ENCODE measurements at regions not wholly inside any gene's neighbourhood (a gene's known extent, or its start where the extent isn't known, plus 50 kb on each side); places are given as distances from the start of the nearest gene placed in this dataset.

DNA sequence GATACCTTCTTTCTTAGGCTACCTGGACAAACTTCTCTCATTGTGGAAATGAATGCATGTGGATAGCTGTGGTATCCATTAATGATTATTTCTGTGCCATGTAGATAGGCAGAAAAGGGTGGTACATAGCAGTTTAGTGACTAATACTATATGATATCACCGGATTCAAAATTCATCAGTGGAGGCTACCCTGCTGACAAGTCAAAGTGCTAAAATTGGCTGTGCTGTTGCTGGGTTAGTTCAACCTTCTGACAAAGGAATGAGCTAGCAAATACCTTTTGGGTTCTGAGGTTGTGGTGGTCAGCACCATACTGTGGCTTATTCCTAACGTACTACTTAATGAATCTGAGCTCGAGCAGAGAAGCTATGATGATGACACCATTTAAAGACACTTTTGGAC, 109.1 kb downstream of the TFAP2B start:
- ATAC-seq: no peak
- H3K4me3 Mint-ChIP-seq: no peak overlapping the region
- intact Hi-C loops (cut with micrococcal nuclease): no loop called here
- TF ChIP-seq, protein P1, sequence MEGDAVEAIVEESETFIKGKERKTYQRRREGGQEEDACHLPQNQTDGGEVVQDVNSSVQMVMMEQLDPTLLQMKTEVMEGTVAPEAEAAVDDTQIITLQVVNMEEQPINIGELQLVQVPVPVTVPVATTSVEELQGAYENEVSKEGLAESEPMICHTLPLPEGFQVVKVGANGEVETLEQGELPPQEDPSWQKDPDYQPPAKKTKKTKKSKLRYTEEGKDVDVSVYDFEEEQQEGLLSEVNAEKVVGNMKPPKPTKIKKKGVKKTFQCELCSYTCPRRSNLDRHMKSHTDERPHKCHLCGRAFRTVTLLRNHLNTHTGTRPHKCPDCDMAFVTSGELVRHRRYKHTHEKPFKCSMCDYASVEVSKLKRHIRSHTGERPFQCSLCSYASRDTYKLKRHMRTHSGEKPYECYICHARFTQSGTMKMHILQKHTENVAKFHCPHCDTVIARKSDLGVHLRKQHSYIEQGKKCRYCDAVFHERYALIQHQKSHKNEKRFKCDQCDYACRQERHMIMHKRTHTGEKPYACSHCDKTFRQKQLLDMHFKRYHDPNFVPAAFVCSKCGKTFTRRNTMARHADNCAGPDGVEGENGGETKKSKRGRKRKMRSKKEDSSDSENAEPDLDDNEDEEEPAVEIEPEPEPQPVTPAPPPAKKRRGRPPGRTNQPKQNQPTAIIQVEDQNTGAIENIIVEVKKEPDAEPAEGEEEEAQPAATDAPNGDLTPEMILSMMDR (IDR thresholded peaks at IDR 0.05): no peak
- ChIA-PET POLR2A (interaction anchor here (0.5 kb wide), 1 partner anchor 49 kb away, joined by 3 read pairs; no protein-coding TSS in a partner anchor), CTCF (no interaction called here)
- no peaks in the 10 kb centered on the region for H3K4me1 Mint-ChIP-seq (ENCODE audit: low read depth)
- DNase-seq: no peak
- no peaks in the 10 kb centered on the region for H3K36me3 Mint-ChIP-seq (ENCODE audit: low read depth)
- H3K27ac Mint-ChIP-seq: no peak overlapping the region
- H3K9me3 Mint-ChIP-seq: peaks cover 4% of the 10 kb centered on the region
- H3K27me3 Mint-ChIP-seq: no peaks in the 10 kb centered on the region

DNA sequence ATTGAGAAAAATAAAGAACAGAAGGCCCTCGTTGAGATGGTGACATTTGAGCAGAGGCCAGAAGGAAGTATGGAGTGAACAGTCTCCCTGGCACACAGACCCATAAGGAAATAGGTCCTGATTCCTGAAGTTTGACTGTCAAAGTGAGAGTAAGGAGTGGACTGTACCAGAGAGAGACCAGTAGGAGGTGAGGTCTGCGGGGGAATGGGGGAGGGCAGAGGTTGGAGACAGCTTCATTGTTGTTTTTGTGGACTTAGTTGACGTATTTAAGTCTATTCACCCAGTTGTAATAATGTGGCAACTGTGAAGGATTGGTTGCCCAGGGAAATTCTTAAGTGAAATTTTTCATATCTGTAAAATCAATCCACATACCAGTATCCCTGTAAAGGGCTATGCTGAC, 110.7 kb downstream of the TFAP2B start:
- no peak overlapping the region for H3K27ac Mint-ChIP-seq
- no peak for DNase-seq
- TF ChIP-seq, protein P1 (IDR thresholded peaks at IDR 0.05): no peak
- no peaks in the 10 kb centered on the region for H3K9me3 Mint-ChIP-seq
- no peak for ATAC-seq
- H3K4me3 Mint-ChIP-seq: no peak overlapping the region
- ChIA-PET POLR2A (no interaction called here), CTCF (no interaction called here)
- no peaks in the 10 kb centered on the region for H3K4me1 Mint-ChIP-seq (ENCODE audit: low read depth)
- no peaks in the 10 kb centered on the region for H3K36me3 Mint-ChIP-seq (ENCODE audit: low read depth)
- no peaks in the 10 kb centered on the region for H3K27me3 Mint-ChIP-seq
- intact Hi-C loops (cut with micrococcal nuclease): no loop called here

DNA sequence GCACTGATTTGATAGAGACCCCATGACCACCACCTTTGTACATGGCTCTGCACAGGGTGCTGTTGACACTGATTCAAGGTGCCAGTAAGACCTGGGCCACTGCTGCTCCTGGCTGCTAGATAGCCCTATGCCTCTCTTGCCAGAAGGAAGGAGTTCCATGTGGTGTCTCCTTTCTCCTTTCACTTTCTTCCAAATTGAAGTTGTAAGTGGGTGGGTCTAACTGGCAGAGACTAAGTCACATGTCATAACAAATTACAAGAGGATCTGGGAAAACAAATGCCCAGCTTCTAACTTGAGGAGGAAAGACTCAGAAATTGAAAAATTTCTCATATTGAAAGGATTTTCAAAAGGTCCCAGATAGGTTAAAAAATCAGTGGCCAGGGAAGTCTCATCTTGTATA, 116.8 kb downstream of the TFAP2B start:
- intact Hi-C loops (cut with micrococcal nuclease): no loop called here
- no peak for DNase-seq
- no peaks in the 10 kb centered on the region for H3K27me3 Mint-ChIP-seq

DNA sequence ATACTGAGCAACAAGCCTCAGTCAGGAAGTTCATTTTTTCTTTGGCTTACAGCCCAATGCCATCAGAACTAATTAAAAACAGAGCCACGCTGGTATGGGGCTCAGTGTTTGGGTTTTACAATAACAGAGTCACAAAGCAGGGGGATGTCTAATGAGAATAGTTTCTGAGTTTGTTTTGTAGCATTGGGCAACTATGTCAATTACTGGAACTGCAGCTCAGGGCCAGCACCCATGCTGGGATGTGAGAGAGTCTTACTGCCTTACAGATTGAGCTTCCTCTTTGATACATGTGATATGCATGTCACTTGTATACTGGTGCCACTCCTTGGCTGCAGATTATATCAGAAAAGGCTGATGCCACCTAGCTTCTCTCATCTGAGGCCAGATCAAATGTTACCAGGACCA, 117.6 kb downstream of the TFAP2B start:
- H3K9me3 Mint-ChIP-seq: peaks cover 5% of the 10 kb centered on the region
- ATAC-seq: no peak
- POLR2A ChIA-PET: no interaction called here
- TF ChIP-seq, protein P1 (IDR thresholded peaks at IDR 0.05): no peak
- H3K27me3 Mint-ChIP-seq: no peaks in the 10 kb centered on the region
- no peak overlapping the region for H3K4me3 Mint-ChIP-seq
- no peak for DNase-seq
- no peak overlapping the region for H3K27ac Mint-ChIP-seq
- CTCF ChIA-PET: no interaction called here
- H3K4me1 Mint-ChIP-seq (ENCODE audit: low read depth): no peaks in the 10 kb centered on the region
- H3K36me3 Mint-ChIP-seq (ENCODE audit: low read depth): no peaks in the 10 kb centered on the region
- intact Hi-C loops (cut with micrococcal nuclease): no loop called here

More for the DNA sequence above, 116.8 kb downstream of the TFAP2B start:
- POLR2A ChIA-PET: no interaction called here
- no peak for ATAC-seq
- TF ChIP-seq, protein P1 (IDR thresholded peaks at IDR 0.05): no peak
- Mint-ChIP-seq H3K4me1 (ENCODE audit: low read depth) (no peaks in the 10 kb centered on the region), H3K9me3 (peaks cover 5% of the 10 kb centered on the region), H3K4me3 (no peak overlapping the region), H3K36me3 (ENCODE audit: low read depth) (no peaks in the 10 kb centered on the region), H3K27ac (no peak overlapping the region)
- CTCF ChIA-PET: no interaction called here

DNA sequence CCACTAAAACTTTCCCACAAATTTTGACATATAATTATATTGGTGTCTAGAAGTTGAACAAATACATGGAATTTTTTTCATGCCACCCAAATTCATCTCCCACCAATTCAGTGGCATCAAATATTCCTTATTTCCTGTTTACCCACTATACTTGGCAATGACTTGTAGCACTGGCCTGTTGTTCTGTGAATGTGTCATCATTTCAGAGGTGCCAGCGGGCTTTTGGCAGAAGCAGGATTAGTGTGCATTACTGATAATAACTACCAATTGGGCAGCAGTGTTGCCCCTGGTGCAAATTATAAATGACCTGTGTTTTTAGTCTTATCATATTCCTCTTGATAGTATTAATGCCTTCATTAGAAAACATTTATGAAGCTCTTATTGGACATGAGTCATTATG, 121.3 kb downstream of the TFAP2B start:
- intact Hi-C loops (cut with micrococcal nuclease): no loop called here
- ATAC-seq: no peak
- DNase-seq: no peak
- TF ChIP-seq, protein P1 (IDR thresholded peaks at IDR 0.05): no peak
- Mint-ChIP-seq H3K4me1 (ENCODE audit: low read depth) (no peaks in the 10 kb centered on the region), H3K27ac (no peak overlapping the region), H3K27me3 (no peaks in the 10 kb centered on the region), H3K4me3 (no peak overlapping the region), H3K9me3 (peaks cover 5% of the 10 kb centered on the region), H3K36me3 (ENCODE audit: low read depth) (no peaks in the 10 kb centered on the region)
- ChIA-PET CTCF (no interaction called here), POLR2A (no interaction called here)
